HG03025 (cell line): ENCODE measurements at regions not wholly inside any gene's neighbourhood (a gene's known extent, or its start where the extent isn't known, plus 50 kb on each side); places are given as distances from the start of the nearest gene placed in this dataset.
"Not testable (repeated sequence)": the region's sequence is repeated elsewhere in the genome, so short reads cannot be mapped to it uniquely, and the experiment has no call there.

Experiments used
- ATAC-seq: cut with Tn5 transposase; IDR thresholded peaks from one replicate; pipeline ENCODE4 v1.9.1; 2021; ENCODE audit warnings: mild to moderate bottlenecking, moderate library complexity; ENCODE audit not compliant: unreplicated experiment, low FRiP score

- no peak for ATAC-seq
Measured at GRCh38 chrX:68978255-68978654, 149.4 kb downstream of the EFNB1 start.

GRCh38 chrX:68953331-68953730 is 124.5 kb downstream of the EFNB1 start:
- no peak for ATAC-seq

GRCh38 chrX:68951942-68952619 is 123.3 kb downstream of the EFNB1 start:
- ATAC-seq = not testable (repeated sequence)

- no peak for ATAC-seq
Measured at GRCh38 chrX:68950937-68951336, 122.1 kb downstream of the EFNB1 start.

GRCh38 chrX:68947882-68948605 is 119.2 kb downstream of the EFNB1 start:
- no peak for ATAC-seq

GRCh38 chrX:68945603-68946228 is 116.9 kb downstream of the EFNB1 start:
- no peak for ATAC-seq

- no peak for ATAC-seq
Measured at GRCh38 chrX:68945081-68945602, 116.3 kb downstream of the EFNB1 start.

- ATAC-seq = no peak
Measured at GRCh38 chrX:68944211-68944610, 115.4 kb downstream of the EFNB1 start.

GRCh38 chrX:68942840-68943239 is 114.0 kb downstream of the EFNB1 start:
- no peak for ATAC-seq

GRCh38 chrX:68942104-68942503 is 113.3 kb downstream of the EFNB1 start:
- ATAC-seq = no peak

GRCh38 chrX:68941385-68941952 is 112.6 kb downstream of the EFNB1 start:
- no peak for ATAC-seq

- no peak for ATAC-seq
Measured at GRCh38 chrX:68940601-68941000, 111.8 kb downstream of the EFNB1 start.

- no peak for ATAC-seq
Measured at GRCh38 chrX:68939868-68940267, 111.0 kb downstream of the EFNB1 start.

- ATAC-seq = no peak
Measured at GRCh38 chrX:68938244-68939004, 109.6 kb downstream of the EFNB1 start.

GRCh38 chrX:68937581-68937980 is 108.8 kb downstream of the EFNB1 start:
- ATAC-seq = no peak

- no peak for ATAC-seq
Measured at GRCh38 chrX:68936608-68937007, 107.8 kb downstream of the EFNB1 start.

GRCh38 chrX:68936126-68936525 is 107.3 kb downstream of the EFNB1 start:
- no peak for ATAC-seq

- no peak for ATAC-seq
Measured at GRCh38 chrX:68935362-68935761, 106.5 kb downstream of the EFNB1 start.

GRCh38 chrX:68934922-68935321 is 106.1 kb downstream of the EFNB1 start:
- ATAC-seq = no peak

- ATAC-seq = no peak
Measured at GRCh38 chrX:68934421-68934820, 105.6 kb downstream of the EFNB1 start.
